HCT116 (cell line): ENCODE measurements at regions not wholly inside any gene's neighbourhood (a gene's known extent, or its start where the extent isn't known, plus 50 kb on each side); places are given as distances from the start of the nearest gene placed in this dataset.
"Not testable (repeated sequence)": the region's sequence is repeated elsewhere in the genome, so short reads cannot be mapped to it uniquely, and the experiment has no call there.

ENCODE experiments used
- ATAC-seq: fragments of 200-7000 bp; cut with Tn5 transposase; 2 replicates; pipeline ENCODE4 v1.9.1; 2020; ENCODE audit warnings: mild to moderate bottlenecking, moderate library complexity
- BruUV-seq: library from RNA; stranded (reverse); fragments of 400-500 nt; replicated peaks from 2 replicates; lab custom pipeline; 2021; lab: Mats Ljungman, UMichigan
- CTCF ChIA-PET: fragments of 300-600 bp; sonication (Branson Sonifier 250); formaldehyde crosslinking; loops from one replicate; lab custom pipeline; 2021; ENCODE audit warnings: antibody characterized with exemption; lab: Charles Lee
- POLR2A ChIA-PET: fragments of 300-600, 350-600 bp; sonication (Branson Sonifier 250); formaldehyde crosslinking; loops from one replicate; lab custom pipeline; 2021; ENCODE audit warnings: antibody characterized with exemption; lab: Charles Lee
- RAD21 ChIA-PET, 2 experiments: fragments of 300-600 bp; sonication (Branson Sonifier 250); formaldehyde crosslinking; loops; one replicate each; lab custom pipeline; 2023; ENCODE audit warnings: low total read pairs in 2 of 2; ENCODE audit not compliant: uncharacterized antibody in 2 of 2, unreplicated experiment in 2 of 2, low non-redundant PET in 1 of 2; lab: Charles Lee
- DNase-seq: peaks from one replicate; pipeline ENCODE4 v3.0.0-alpha.2; 2010; ENCODE audit warnings: low read depth, low spot score
- H2AFZ ChIP-seq: fragments of 200-600 bp; shearing (Covaris generic), sonication (generic); 2 replicates; pipeline ENCODE4 v1.6.1; 2017; ENCODE audit warnings: low read depth, mixed run types, mixed read lengths, antibody characterized with exemption, low read length; ENCODE audit not compliant: poor library complexity, severe bottlenecking
- H3K27ac ChIP-seq: 2 replicates; pipeline ENCODE4 v1.5.1; 2012; ENCODE audit warnings: low read depth, low read length
- H3K27me3 ChIP-seq: fragments of 200-600 bp; sonication (generic); 2 replicates; pipeline ENCODE4 v1.6.1; 2016; ENCODE audit warnings: mixed run types, low read length, mixed read lengths; ENCODE audit not compliant: insufficient read depth
- H3K36me3 ChIP-seq, 2 experiments: fragments of 200-500 bp in 1 of 2; fragments of 200-600 bp in 1 of 2; sonication (Bioruptor generic) in 1 of 2; sonication (generic) in 1 of 2; 2 replicates each; pipeline versions ENCODE4 v1.5.1 to v1.6.1; 2014 to 2016; ENCODE audit warnings: low read length in 2 of 2, inconsistent platforms in 1 of 2, mixed read lengths in 1 of 2, mixed run types in 1 of 2; ENCODE audit not compliant: insufficient read depth in 2 of 2, control insufficient read depth in 1 of 2
- H3K4me1 ChIP-seq, 2 experiments: fragments of 200-600 bp in 1 of 2; sonication (generic) in 1 of 2; 2 replicates each; pipeline versions ENCODE4 v1.5.1 to v1.6.1; 2012 to 2017; ENCODE audit warnings: low read length in 2 of 2, inconsistent platforms in 1 of 2, mild to moderate bottlenecking in 1 of 2, mixed read lengths in 1 of 2, mixed run types in 1 of 2, moderate library complexity in 1 of 2; ENCODE audit not compliant: insufficient read depth in 2 of 2, control insufficient read depth in 1 of 2
- H3K4me2 ChIP-seq: fragments of 200-600 bp; sonication (generic); 2 replicates; pipeline ENCODE4 v1.6.1; 2017; ENCODE audit warnings: mixed run types, low read length, mixed read lengths
- H3K4me3 ChIP-seq, 2 experiments: fragments of 200-600 bp in 1 of 2; sonication (generic) in 1 of 2; replicated peaks in 1 of 2; 2 replicates each; pipeline ENCODE4 v1.5.1; 2011 to 2016; ENCODE audit warnings: low read length in 2 of 2, control low read depth in 1 of 2, low read depth in 1 of 2, mild to moderate bottlenecking in 1 of 2, mixed read lengths in 1 of 2, mixed run types in 1 of 2
- H3K79me2 ChIP-seq: fragments of 200-600 bp; sonication (generic); 2 replicates; pipeline ENCODE4 v1.6.1; 2017; ENCODE audit warnings: mild to moderate bottlenecking, mixed run types, low read length, moderate library complexity, mixed read lengths; ENCODE audit not compliant: insufficient read depth
- H3K9ac ChIP-seq: fragments of 200-600 bp; sonication (generic); 2 replicates; pipeline ENCODE4 v1.6.1; 2016; ENCODE audit warnings: low read length, mixed read lengths
- H3K9me2 ChIP-seq: fragments of 200-600 bp; sonication (generic), shearing (Covaris generic); 2 replicates; pipeline ENCODE4 v1.6.1; 2017; ENCODE audit warnings: mixed run types, mild to moderate bottlenecking, moderate library complexity; ENCODE audit not compliant: insufficient read depth
- H3K9me3 ChIP-seq, 2 experiments: fragments of 200-500 bp in 1 of 2; fragments of 200-600 bp in 1 of 2; sonication (Bioruptor generic) in 1 of 2; sonication (generic) in 1 of 2; 2 replicates each; pipeline ENCODE4 v1.6.1; 2014 to 2017; ENCODE audit warnings: low read length in 2 of 2, mixed read lengths in 2 of 2, inconsistent platforms in 1 of 2, low read depth in 1 of 2, mild to moderate bottlenecking in 1 of 2, mixed run types in 1 of 2, moderate library complexity in 1 of 2; ENCODE audit not compliant: control insufficient read depth in 1 of 2, insufficient read depth in 1 of 2
- H4K20me1 ChIP-seq: fragments of 200-600 bp; sonication (generic), shearing (Covaris generic); 2 replicates; pipeline ENCODE4 v1.6.1; 2017; ENCODE audit warnings: mixed run types, mild to moderate bottlenecking, moderate library complexity; ENCODE audit not compliant: insufficient read depth
- CEBPB ChIP-seq: IDR thresholded peaks from 2 replicates; pipeline ENCODE4 v1.6.1; 2012; ENCODE audit warnings: low read depth
- ELF1 ChIP-seq: IDR thresholded peaks from 2 replicates; pipeline ENCODE4 v1.6.1; 2012; ENCODE audit warnings: low read depth, borderline replicate concordance
- EZH2phosphoT487 ChIP-seq: fragments of 200-600 bp; IDR thresholded peaks from 2 replicates; pipeline ENCODE4 v1.6.1; 2018; ENCODE audit warnings: antibody characterized with exemption, borderline replicate concordance
- JUND ChIP-seq: IDR thresholded peaks from 2 replicates; pipeline ENCODE4 v1.6.1; 2012
- POLR2A ChIP-seq: IDR thresholded peaks from 2 replicates; pipeline ENCODE4 v1.7.0; 2011; ENCODE audit warnings: borderline replicate concordance; ENCODE audit not compliant: insufficient read depth, insufficient read length; ENCODE audit errors: extremely low read depth
- POLR2AphosphoS5 ChIP-seq: IDR thresholded peaks from 2 replicates; pipeline ENCODE4 v1.6.1; 2011; ENCODE audit warnings: mild to moderate bottlenecking, low read depth, low read length, moderate library complexity
- SRF ChIP-seq: IDR thresholded peaks from 2 replicates; pipeline ENCODE4 v1.6.1; 2012; ENCODE audit warnings: low read depth
- TCF7L2 ChIP-seq: IDR thresholded peaks from 2 replicates; pipeline ENCODE4 v1.7.0; 2011; ENCODE audit warnings: borderline replicate concordance, inconsistent platforms; ENCODE audit not compliant: insufficient read depth, insufficient read length; ENCODE audit errors: extremely low read depth
- ZFX ChIP-seq: fragments of 450-650 bp; IDR thresholded peaks from 2 replicates; pipeline ENCODE4 v1.6.1; 2017
- ZNF274 ChIP-seq: fragments of 200-500 bp; sonication (Bioruptor generic); IDR thresholded peaks from 2 replicates; pipeline ENCODE4 v1.6.1; 2014; ENCODE audit warnings: mild to moderate bottlenecking, low read depth, low read length, inconsistent platforms
- intact Hi-C: fragments of 100-400 bp; cut with micrococcal nuclease; formaldehyde crosslinking; loops from 2 replicates; pipeline ENCODE4 v1.10.0; 2022
- TF ChIP-seq, protein P1 (sequence below), 3 experiments: fragments of 200-600 bp in 1 of 3; sonication (generic) in 1 of 3; IDR thresholded peaks in 2 of 3; conservative IDR thresholded peaks in 1 of 3; 2 replicates each; pipeline ENCODE4 v1.5.1; 2012 to 2017; ENCODE audit warnings: low read depth in 2 of 3, low read length in 2 of 3, antibody characterized with exemption in 1 of 3, borderline replicate concordance in 1 of 3, control low read depth in 1 of 3, mild to moderate bottlenecking in 1 of 3, mixed read lengths in 1 of 3, mixed run types in 1 of 3, moderate library complexity in 1 of 3; ENCODE audit not compliant: insufficient read depth in 1 of 3
- TF ChIP-seq, protein P2 (sequence below): IDR thresholded peaks from 2 replicates; pipeline ENCODE4 v1.6.1; 2012
- TF ChIP-seq, protein P3 (sequence below): IDR thresholded peaks from 2 replicates; pipeline ENCODE4 v1.6.1; 2011; ENCODE audit warnings: mild to moderate bottlenecking, low read length, moderate library complexity; ENCODE audit not compliant: insufficient replicate concordance; ENCODE audit errors: extremely low read depth

DNA sequence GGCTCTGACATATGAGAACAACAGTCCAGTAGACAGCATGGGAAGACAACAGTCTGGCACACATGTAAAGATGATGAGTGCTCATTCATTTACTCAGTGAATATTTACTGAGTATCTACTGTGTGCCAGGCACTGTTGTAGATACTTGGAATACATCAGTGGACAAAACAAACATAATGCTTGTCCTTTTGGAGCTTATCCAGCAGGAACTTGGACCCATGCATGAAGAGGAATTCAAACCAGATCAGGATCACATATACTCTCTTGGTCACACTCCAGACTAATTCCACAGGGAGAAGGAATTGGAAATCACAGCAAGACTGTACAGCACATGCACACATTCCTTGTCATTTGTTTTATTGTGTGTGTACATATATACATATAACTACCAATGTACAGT, 217.6 kb upstream of the TTC29 start:
- no peak overlapping the region for H3K27ac ChIP-seq
- no peaks in the 10 kb centered on the region for H4K20me1 ChIP-seq
- no TSS peak for BruUV-seq
- DNase-seq (no peak), ATAC-seq (no peak)
- no peaks in the 10 kb centered on the region for H3K9me2 ChIP-seq
- no peaks in the 10 kb centered on the region for H3K79me2 ChIP-seq
- intact Hi-C loops = loop anchor here (5.0 kb wide), 2 partner anchors 214 to 704 kb away; no protein-coding TSS in a partner anchor
- ChIA-PET CTCF (interaction anchor here (1.1 kb wide), 1 partner anchor 356 kb away, joined by 6 read pairs; no protein-coding TSS in a partner anchor), POLR2A (no interaction called here), RAD21 (no interaction called here)
- H3K4me3 ChIP-seq = no peak overlapping the region
- no peaks in the 10 kb centered on the region for H3K36me3 ChIP-seq
- TF ChIP-seq TCF7L2 (no peak), ZFX (no peak), POLR2A (no peak), ELF1 (no peak), SRF (no peak), ZNF274 (no peak), JUND (no peak), EZH2phosphoT487 (no peak), CEBPB (no peak), POLR2AphosphoS5 (no peak)
- TF ChIP-seq, protein P1, sequence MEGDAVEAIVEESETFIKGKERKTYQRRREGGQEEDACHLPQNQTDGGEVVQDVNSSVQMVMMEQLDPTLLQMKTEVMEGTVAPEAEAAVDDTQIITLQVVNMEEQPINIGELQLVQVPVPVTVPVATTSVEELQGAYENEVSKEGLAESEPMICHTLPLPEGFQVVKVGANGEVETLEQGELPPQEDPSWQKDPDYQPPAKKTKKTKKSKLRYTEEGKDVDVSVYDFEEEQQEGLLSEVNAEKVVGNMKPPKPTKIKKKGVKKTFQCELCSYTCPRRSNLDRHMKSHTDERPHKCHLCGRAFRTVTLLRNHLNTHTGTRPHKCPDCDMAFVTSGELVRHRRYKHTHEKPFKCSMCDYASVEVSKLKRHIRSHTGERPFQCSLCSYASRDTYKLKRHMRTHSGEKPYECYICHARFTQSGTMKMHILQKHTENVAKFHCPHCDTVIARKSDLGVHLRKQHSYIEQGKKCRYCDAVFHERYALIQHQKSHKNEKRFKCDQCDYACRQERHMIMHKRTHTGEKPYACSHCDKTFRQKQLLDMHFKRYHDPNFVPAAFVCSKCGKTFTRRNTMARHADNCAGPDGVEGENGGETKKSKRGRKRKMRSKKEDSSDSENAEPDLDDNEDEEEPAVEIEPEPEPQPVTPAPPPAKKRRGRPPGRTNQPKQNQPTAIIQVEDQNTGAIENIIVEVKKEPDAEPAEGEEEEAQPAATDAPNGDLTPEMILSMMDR (IDR thresholded peaks at IDR 0.05 in 2 of 3, conservative IDR thresholded peaks at IDR 0.05 in 1 of 3; ENCODE audit: borderline replicate concordance in 1 of 3, insufficient read depth in 1 of 3, low read depth in 2 of 3, low read length in 2 of 3) = no peak
- TF ChIP-seq, protein P2, sequence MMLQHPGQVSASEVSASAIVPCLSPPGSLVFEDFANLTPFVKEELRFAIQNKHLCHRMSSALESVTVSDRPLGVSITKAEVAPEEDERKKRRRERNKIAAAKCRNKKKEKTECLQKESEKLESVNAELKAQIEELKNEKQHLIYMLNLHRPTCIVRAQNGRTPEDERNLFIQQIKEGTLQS = no peak
- TF ChIP-seq, protein P3, sequence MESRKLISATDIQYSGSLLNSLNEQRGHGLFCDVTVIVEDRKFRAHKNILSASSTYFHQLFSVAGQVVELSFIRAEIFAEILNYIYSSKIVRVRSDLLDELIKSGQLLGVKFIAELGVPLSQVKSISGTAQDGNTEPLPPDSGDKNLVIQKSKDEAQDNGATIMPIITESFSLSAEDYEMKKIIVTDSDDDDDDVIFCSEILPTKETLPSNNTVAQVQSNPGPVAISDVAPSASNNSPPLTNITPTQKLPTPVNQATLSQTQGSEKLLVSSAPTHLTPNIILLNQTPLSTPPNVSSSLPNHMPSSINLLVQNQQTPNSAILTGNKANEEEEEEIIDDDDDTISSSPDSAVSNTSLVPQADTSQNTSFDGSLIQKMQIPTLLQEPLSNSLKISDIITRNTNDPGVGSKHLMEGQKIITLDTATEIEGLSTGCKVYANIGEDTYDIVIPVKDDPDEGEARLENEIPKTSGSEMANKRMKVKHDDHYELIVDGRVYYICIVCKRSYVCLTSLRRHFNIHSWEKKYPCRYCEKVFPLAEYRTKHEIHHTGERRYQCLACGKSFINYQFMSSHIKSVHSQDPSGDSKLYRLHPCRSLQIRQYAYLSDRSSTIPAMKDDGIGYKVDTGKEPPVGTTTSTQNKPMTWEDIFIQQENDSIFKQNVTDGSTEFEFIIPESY = no peak
- no peak overlapping the region for H3K4me2 ChIP-seq
- H3K4me1 ChIP-seq = no peaks in the 10 kb centered on the region
- no peak overlapping the region for H2AFZ ChIP-seq
- no peak overlapping the region for H3K9ac ChIP-seq
- H3K27me3 ChIP-seq = no peaks in the 10 kb centered on the region
- no peaks in the 10 kb centered on the region for H3K9me3 ChIP-seq

DNA sequence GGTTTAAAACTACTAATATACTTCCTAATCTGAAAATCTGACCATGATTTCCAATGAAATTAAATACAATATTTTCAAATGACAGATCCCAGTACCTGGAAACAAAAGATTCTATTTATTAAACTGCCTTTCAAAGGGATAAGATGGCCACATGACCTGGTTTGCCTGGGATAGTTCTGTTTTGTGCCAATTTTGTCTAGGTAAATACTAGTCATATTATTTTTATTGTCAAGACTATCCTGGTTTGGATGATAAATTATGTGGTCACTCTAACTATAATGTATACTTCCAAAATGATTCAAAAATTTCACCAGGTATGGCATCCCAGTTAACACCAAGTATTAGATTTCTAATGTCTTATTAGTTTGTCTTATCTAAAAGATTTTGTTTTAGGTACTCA, 222.5 kb upstream of the TTC29 start:
- H3K4me3 ChIP-seq, H3K9ac ChIP-seq, DNase-seq, H3K79me2 ChIP-seq, H3K4me2 ChIP-seq, RAD21 ChIA-PET, H3K27ac ChIP-seq, H3K4me1 ChIP-seq, CTCF ChIA-PET, H2AFZ ChIP-seq, BruUV-seq, H3K9me3 ChIP-seq, H3K36me3 ChIP-seq, intact Hi-C loops, H3K9me2 ChIP-seq, POLR2A ChIA-PET, ATAC-seq, H3K27me3 ChIP-seq, H4K20me1 ChIP-seq: not testable (repeated sequence)
